ENCODE measurements at regions not wholly inside any gene's neighbourhood (a gene's known extent, or its start where the extent isn't known, plus 50 kb on each side); places are given as distances from the start of the nearest gene placed in this dataset.
"Not testable (repeated sequence)": the region's sequence is repeated elsewhere in the genome, so short reads cannot be mapped to it uniquely, and the experiment has no call there.

- H3K4me2 ChIP-seq (ENCODE audit: insufficient read depth, low read length); intact Hi-C loops (cut with micrococcal nuclease); H3K9ac ChIP-seq (ENCODE audit: insufficient read depth in 1 of 2, low read depth in 2 of 2, low read length in 2 of 2); in situ Hi-C loops (cut with MboI); H3K79me2 ChIP-seq (ENCODE audit: control insufficient read depth, insufficient read depth, low read length); CTCF ChIA-PET (ENCODE audit: low intra/inter-chr PET ratio); H4K20me1 ChIP-seq (replicated peaks; ENCODE audit: control insufficient read depth, insufficient read depth, low read length); H3K27ac ChIP-seq (ENCODE audit: extremely low read depth, low read depth, low read length); H3K9me3 ChIP-seq (replicated peaks; ENCODE audit: control insufficient read depth, insufficient read depth, low read depth, low read length); H3K9me1 ChIP-seq (ENCODE audit: control insufficient read depth, insufficient read depth, low read length); H3K4me3 ChIP-seq; FAIRE-seq; H3K27me3 ChIP-seq (ENCODE audit: control insufficient read depth in 2 of 2, insufficient read depth in 2 of 2, low read length in 2 of 2); BruUV-seq (replicated peaks); H3K36me3 ChIP-seq (ENCODE audit: control insufficient read depth, insufficient read depth, low read length): not testable (repeated sequence)
- POLR2A ChIA-PET, result interaction anchor here (0.6 kb wide), 1 partner anchor 1131 kb away, joined by 3 read pairs; no protein-coding TSS in a partner anchor
- 15% methylated on average over 6 of the region's 6 CpGs for WGBS (ENCODE audit: insufficient coverage, low coverage, missing lambda C conversion rate)
- ATAC-seq (peak; percentile 97), DNase-seq (ENCODE audit: extremely low read depth in 1 of 4, low spot score in 3 of 4) (peak in 1 of 4 experiments; percentile 24)
- H3K4me1 ChIP-seq (replicated peaks in 1 of 2; ENCODE audit: control insufficient read depth in 2 of 2, insufficient read depth in 2 of 2, low read length in 2 of 2), result peaks cover 0 to 10% of the 10 kb centered on the region in 2 experiments; a peak in 3 of 5 replicates
- TF ChIP-seq NRF1 (conservative IDR thresholded peaks at IDR 0.05 in 1 of 2, IDR thresholded peaks at IDR 0.05 in 1 of 2), result peak; percentile 49 to 50; a peak in 3 of 4 replicates
- TF ChIP-seq, protein P1, sequence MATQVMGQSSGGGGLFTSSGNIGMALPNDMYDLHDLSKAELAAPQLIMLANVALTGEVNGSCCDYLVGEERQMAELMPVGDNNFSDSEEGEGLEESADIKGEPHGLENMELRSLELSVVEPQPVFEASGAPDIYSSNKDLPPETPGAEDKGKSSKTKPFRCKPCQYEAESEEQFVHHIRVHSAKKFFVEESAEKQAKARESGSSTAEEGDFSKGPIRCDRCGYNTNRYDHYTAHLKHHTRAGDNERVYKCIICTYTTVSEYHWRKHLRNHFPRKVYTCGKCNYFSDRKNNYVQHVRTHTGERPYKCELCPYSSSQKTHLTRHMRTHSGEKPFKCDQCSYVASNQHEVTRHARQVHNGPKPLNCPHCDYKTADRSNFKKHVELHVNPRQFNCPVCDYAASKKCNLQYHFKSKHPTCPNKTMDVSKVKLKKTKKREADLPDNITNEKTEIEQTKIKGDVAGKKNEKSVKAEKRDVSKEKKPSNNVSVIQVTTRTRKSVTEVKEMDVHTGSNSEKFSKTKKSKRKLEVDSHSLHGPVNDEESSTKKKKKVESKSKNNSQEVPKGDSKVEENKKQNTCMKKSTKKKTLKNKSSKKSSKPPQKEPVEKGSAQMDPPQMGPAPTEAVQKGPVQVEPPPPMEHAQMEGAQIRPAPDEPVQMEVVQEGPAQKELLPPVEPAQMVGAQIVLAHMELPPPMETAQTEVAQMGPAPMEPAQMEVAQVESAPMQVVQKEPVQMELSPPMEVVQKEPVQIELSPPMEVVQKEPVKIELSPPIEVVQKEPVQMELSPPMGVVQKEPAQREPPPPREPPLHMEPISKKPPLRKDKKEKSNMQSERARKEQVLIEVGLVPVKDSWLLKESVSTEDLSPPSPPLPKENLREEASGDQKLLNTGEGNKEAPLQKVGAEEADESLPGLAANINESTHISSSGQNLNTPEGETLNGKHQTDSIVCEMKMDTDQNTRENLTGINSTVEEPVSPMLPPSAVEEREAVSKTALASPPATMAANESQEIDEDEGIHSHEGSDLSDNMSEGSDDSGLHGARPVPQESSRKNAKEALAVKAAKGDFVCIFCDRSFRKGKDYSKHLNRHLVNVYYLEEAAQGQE (IDR thresholded peaks at IDR 0.05; ENCODE audit: borderline replicate concordance), result peak; percentile 60
- TF ChIP-seq, protein P1 (CRISPR knock-in tag; IDR thresholded peaks at IDR 0.05; ENCODE audit: low read depth), result not testable (repeated sequence)
- TF ChIP-seq, protein P2, sequence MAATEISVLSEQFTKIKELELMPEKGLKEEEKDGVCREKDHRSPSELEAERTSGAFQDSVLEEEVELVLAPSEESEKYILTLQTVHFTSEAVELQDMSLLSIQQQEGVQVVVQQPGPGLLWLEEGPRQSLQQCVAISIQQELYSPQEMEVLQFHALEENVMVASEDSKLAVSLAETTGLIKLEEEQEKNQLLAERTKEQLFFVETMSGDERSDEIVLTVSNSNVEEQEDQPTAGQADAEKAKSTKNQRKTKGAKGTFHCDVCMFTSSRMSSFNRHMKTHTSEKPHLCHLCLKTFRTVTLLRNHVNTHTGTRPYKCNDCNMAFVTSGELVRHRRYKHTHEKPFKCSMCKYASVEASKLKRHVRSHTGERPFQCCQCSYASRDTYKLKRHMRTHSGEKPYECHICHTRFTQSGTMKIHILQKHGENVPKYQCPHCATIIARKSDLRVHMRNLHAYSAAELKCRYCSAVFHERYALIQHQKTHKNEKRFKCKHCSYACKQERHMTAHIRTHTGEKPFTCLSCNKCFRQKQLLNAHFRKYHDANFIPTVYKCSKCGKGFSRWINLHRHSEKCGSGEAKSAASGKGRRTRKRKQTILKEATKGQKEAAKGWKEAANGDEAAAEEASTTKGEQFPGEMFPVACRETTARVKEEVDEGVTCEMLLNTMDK (IDR thresholded peaks at IDR 0.05; ENCODE audit: borderline replicate concordance, insufficient read depth, low read depth, low read length, poor library complexity, severe bottlenecking), result peak; percentile 62
- TF ChIP-seq, protein P3, sequence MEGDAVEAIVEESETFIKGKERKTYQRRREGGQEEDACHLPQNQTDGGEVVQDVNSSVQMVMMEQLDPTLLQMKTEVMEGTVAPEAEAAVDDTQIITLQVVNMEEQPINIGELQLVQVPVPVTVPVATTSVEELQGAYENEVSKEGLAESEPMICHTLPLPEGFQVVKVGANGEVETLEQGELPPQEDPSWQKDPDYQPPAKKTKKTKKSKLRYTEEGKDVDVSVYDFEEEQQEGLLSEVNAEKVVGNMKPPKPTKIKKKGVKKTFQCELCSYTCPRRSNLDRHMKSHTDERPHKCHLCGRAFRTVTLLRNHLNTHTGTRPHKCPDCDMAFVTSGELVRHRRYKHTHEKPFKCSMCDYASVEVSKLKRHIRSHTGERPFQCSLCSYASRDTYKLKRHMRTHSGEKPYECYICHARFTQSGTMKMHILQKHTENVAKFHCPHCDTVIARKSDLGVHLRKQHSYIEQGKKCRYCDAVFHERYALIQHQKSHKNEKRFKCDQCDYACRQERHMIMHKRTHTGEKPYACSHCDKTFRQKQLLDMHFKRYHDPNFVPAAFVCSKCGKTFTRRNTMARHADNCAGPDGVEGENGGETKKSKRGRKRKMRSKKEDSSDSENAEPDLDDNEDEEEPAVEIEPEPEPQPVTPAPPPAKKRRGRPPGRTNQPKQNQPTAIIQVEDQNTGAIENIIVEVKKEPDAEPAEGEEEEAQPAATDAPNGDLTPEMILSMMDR (IDR thresholded peaks at IDR 0.05 in 2 of 3, conservative IDR thresholded peaks at IDR 0.05 in 1 of 3; ENCODE audit: insufficient read depth in 2 of 3, low read depth in 1 of 3, low read length in 3 of 3), result 0 out of 6 replicates have a peak, but pooled peaks of 1 of the 3 experiments have one; percentile 10
- H2AFZ ChIP-seq (ENCODE audit: low read depth, low read length), result 0 out of 2 replicates have a peak overlapping the region, but pooled peaks have one; percentile 25
These were observed 82.8 kb downstream of the NPIPB11 start for GRCh38 chr16:29323725-29324124.

Measured in K562 (cell line).